Thyroid gland (tissue), 4 donors: ENCODE measurements at regions not wholly inside any gene's neighbourhood (a gene's known extent, or its start where the extent isn't known, plus 50 kb on each side); places are given as distances from the start of the nearest gene placed in this dataset.

Source experiments
- POLR2A ChIP-seq, 2 donors: fragments of 450-650 bp; IDR thresholded peaks; one replicate each; pipeline ENCODE4 v1.6.1; 2017; ENCODE audit warnings: antibody characterized with exemption in 2 of 2, mild to moderate bottlenecking in 2 of 2, moderate library complexity in 1 of 2
- TF ChIP-seq, protein P1 (sequence below), 6 experiments: fragments of 200-600 bp in 3 of 6; fragments of 450-650 bp in 3 of 6; sonication (generic) in 3 of 6; IDR thresholded peaks; one replicate each; pipeline ENCODE4 v1.5.1; 2016 to 2019; ENCODE audit warnings: antibody characterized with exemption in 6 of 6, mild to moderate bottlenecking in 2 of 6, inconsistent platforms in 1 of 6, moderate library complexity in 1 of 6

DNA sequence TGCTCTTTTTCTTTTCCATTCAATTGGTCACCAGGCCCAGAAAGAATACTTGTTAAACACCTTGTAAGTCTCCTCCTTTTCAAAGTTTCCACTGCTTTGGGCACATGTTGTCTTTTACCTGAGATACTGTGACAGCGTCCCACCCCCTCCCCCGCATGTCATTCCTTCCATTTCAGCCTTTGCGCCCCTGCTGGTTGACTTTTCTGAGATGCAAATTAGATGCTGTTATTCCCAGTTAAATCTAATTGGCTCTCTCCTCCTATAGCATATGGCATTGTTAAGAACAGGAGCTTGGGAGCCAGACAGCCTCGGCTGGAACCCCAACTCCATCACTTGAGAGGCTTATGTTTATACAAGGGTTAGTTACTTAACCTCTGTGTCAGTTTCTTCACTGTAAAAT lies 80.3 kb upstream of the GAREM1 start:
- TF ChIP-seq, protein P1, sequence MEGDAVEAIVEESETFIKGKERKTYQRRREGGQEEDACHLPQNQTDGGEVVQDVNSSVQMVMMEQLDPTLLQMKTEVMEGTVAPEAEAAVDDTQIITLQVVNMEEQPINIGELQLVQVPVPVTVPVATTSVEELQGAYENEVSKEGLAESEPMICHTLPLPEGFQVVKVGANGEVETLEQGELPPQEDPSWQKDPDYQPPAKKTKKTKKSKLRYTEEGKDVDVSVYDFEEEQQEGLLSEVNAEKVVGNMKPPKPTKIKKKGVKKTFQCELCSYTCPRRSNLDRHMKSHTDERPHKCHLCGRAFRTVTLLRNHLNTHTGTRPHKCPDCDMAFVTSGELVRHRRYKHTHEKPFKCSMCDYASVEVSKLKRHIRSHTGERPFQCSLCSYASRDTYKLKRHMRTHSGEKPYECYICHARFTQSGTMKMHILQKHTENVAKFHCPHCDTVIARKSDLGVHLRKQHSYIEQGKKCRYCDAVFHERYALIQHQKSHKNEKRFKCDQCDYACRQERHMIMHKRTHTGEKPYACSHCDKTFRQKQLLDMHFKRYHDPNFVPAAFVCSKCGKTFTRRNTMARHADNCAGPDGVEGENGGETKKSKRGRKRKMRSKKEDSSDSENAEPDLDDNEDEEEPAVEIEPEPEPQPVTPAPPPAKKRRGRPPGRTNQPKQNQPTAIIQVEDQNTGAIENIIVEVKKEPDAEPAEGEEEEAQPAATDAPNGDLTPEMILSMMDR (IDR thresholded peaks at IDR 0.05) = no peak
- TF ChIP-seq POLR2A (IDR thresholded peaks at IDR 0.05) = no peak
